ENCODE measurements at regions not wholly inside any gene's neighbourhood (a gene's known extent, or its start where the extent isn't known, plus 50 kb on each side); places are given as distances from the start of the nearest gene placed in this dataset.

DNA sequence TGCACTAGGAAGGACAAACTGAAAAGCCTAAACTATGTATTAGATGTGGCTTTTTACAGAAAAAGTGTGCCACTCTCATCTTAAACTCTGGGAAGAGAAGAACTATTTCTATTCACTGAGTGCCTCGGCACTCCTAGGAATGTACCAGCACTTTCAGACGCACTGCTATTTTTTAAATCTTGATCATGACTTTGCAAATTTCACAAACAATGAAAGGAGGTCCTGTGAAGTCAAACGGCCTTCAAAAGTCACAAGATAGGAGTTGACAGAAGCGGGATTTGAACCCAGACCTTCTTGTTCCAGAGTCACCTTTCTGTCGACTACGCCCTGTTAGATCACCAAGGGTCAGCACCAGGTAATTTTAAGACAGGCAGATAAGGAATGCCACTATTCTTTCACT, 365.4 kb downstream of the VRK1 start:
- TF ChIP-seq, protein P1, sequence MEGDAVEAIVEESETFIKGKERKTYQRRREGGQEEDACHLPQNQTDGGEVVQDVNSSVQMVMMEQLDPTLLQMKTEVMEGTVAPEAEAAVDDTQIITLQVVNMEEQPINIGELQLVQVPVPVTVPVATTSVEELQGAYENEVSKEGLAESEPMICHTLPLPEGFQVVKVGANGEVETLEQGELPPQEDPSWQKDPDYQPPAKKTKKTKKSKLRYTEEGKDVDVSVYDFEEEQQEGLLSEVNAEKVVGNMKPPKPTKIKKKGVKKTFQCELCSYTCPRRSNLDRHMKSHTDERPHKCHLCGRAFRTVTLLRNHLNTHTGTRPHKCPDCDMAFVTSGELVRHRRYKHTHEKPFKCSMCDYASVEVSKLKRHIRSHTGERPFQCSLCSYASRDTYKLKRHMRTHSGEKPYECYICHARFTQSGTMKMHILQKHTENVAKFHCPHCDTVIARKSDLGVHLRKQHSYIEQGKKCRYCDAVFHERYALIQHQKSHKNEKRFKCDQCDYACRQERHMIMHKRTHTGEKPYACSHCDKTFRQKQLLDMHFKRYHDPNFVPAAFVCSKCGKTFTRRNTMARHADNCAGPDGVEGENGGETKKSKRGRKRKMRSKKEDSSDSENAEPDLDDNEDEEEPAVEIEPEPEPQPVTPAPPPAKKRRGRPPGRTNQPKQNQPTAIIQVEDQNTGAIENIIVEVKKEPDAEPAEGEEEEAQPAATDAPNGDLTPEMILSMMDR (IDR thresholded peaks at IDR 0.05): no peak
- TF ChIP-seq ZFX (IDR thresholded peaks at IDR 0.05; ENCODE audit: borderline replicate concordance): no peak
